ENCODE measurements at regions not wholly inside any gene's neighbourhood (a gene's known extent, or its start where the extent isn't known, plus 50 kb on each side); places are given as distances from the start of the nearest gene placed in this dataset.

- no peak for TF ChIP-seq CTCF (conservative IDR thresholded peaks at IDR 0.05)
- no peak for TF ChIP-seq ZFX (IDR thresholded peaks at IDR 0.05)
Observed at GRCh38 chr3:74281705-74282104, 332.8 kb downstream of the CNTN3 start.

Data from C4-2B (cell line).